H9 (cell line): ENCODE measurements at regions not wholly inside any gene's neighbourhood (a gene's known extent, or its start where the extent isn't known, plus 50 kb on each side); places are given as distances from the start of the nearest gene placed in this dataset.

ENCODE experiments used
- DNase-seq: peaks from one replicate; pipeline ENCODE4 v3.0.0-alpha.2; 2017
- H2AFZ ChIP-seq: one replicate; pipeline ENCODE4 v1.6.1; 2013; ENCODE audit warnings: mild to moderate bottlenecking, low read length, control low read depth, moderate library complexity
- H2AK5ac ChIP-seq: 2 replicates; pipeline ENCODE4 v1.6.1; 2013; ENCODE audit warnings: low read length, control low read depth, mixed read lengths; ENCODE audit not compliant: insufficient read length
- H2BK120ac ChIP-seq: one replicate; pipeline ENCODE4 v1.6.1; 2013; ENCODE audit warnings: low read depth, mild to moderate bottlenecking, low read length, control low read depth, inconsistent platforms; ENCODE audit not compliant: poor library complexity, severe bottlenecking
- H2BK12ac ChIP-seq: 2 replicates; pipeline ENCODE4 v1.6.1; 2013; ENCODE audit warnings: low read length, control low read depth, mixed read lengths, low read depth; ENCODE audit not compliant: insufficient read length
- H2BK15ac ChIP-seq: 2 replicates; pipeline ENCODE4 v1.6.1; 2013; ENCODE audit warnings: low read depth, low read length, control low read depth
- H2BK20ac ChIP-seq: one replicate; pipeline ENCODE4 v1.6.1; 2013; ENCODE audit warnings: low read depth, mild to moderate bottlenecking, low read length, control low read depth, inconsistent platforms; ENCODE audit not compliant: poor library complexity, severe bottlenecking
- H2BK5ac ChIP-seq: 2 replicates; pipeline ENCODE4 v1.6.1; 2013; ENCODE audit warnings: low read length, control low read depth, mixed read lengths; ENCODE audit not compliant: insufficient read length
- H3K14ac ChIP-seq: 2 replicates; pipeline ENCODE4 v1.6.1; 2013; ENCODE audit warnings: low read length, control low read depth; ENCODE audit not compliant: insufficient read depth
- H3K18ac ChIP-seq: 2 replicates; pipeline ENCODE4 v1.6.1; 2013; ENCODE audit warnings: low read depth, mild to moderate bottlenecking, mixed read lengths, low read length, control low read depth; ENCODE audit not compliant: insufficient read length
- H3K23ac ChIP-seq: 2 replicates; pipeline ENCODE4 v1.6.1; 2013; ENCODE audit warnings: low read length, control low read depth, mixed read lengths, low read depth; ENCODE audit not compliant: insufficient read length
- H3K23me2 ChIP-seq: 2 replicates; pipeline ENCODE4 v1.6.1; 2013; ENCODE audit warnings: low read depth, mild to moderate bottlenecking, mixed read lengths, low read length, control low read depth; ENCODE audit not compliant: insufficient read length, poor library complexity, severe bottlenecking
- H3K27ac ChIP-seq: 2 replicates; pipeline ENCODE4 v1.5.1; 2013; ENCODE audit warnings: low read length, control low read depth, mixed read lengths, low read depth; ENCODE audit not compliant: insufficient read length
- H3K27me3 ChIP-seq: 2 replicates; pipeline ENCODE4 v1.6.1; 2013; ENCODE audit warnings: low read length, control low read depth, inconsistent platforms; ENCODE audit not compliant: insufficient read depth
- H3K4ac ChIP-seq: 2 replicates; pipeline ENCODE4 v1.6.1; 2013; ENCODE audit warnings: low read depth, mild to moderate bottlenecking, control low read depth, inconsistent platforms, low read length, moderate library complexity
- H3K4me1 ChIP-seq: 2 replicates; pipeline ENCODE4 v1.6.1; 2013; ENCODE audit warnings: low read length, control low read depth, inconsistent platforms; ENCODE audit not compliant: insufficient read depth
- H3K4me2 ChIP-seq: 2 replicates; pipeline ENCODE4 v1.6.1; 2013; ENCODE audit warnings: low read length, control low read depth, mixed read lengths; ENCODE audit not compliant: insufficient read length, insufficient read depth
- H3K56ac ChIP-seq: 2 replicates; pipeline ENCODE4 v1.6.1; 2013; ENCODE audit warnings: low read depth, mild to moderate bottlenecking, mixed read lengths, low read length, control low read depth; ENCODE audit not compliant: insufficient read length
- H3K79me1 ChIP-seq: 2 replicates; pipeline ENCODE4 v1.6.1; 2013; ENCODE audit warnings: low read depth, mild to moderate bottlenecking, moderate library complexity, low read length, control low read depth, inconsistent platforms; ENCODE audit not compliant: insufficient read depth, poor library complexity, severe bottlenecking
- H3K79me2 ChIP-seq: 2 replicates; pipeline ENCODE4 v1.6.1; 2013; ENCODE audit warnings: low read length, control low read depth, inconsistent platforms; ENCODE audit not compliant: insufficient read depth
- H3K9ac ChIP-seq: 2 replicates; pipeline ENCODE4 v1.6.1; 2013; ENCODE audit warnings: low read length, control low read depth, mixed read lengths; ENCODE audit not compliant: insufficient read length; ENCODE audit errors: extremely low read depth
- H3K9me3 ChIP-seq: one replicate; pipeline ENCODE4 v1.6.1; 2013; ENCODE audit warnings: low read depth, low read length, inconsistent platforms; ENCODE audit not compliant: control insufficient read depth
- H3T11ph ChIP-seq: one replicate; pipeline ENCODE4 v1.6.1; 2013; ENCODE audit warnings: mild to moderate bottlenecking, low read length, control low read depth, inconsistent platforms
- H4K20me1 ChIP-seq: one replicate; pipeline ENCODE4 v1.6.1; 2013; ENCODE audit not compliant: control insufficient read depth, insufficient read length, insufficient read depth
- H4K5ac ChIP-seq: 2 replicates; pipeline ENCODE4 v1.6.1; 2013; ENCODE audit warnings: low read depth, mild to moderate bottlenecking, mixed read lengths, low read length, control low read depth; ENCODE audit not compliant: insufficient read length
- H4K8ac ChIP-seq: replicated peaks from 2 replicates; pipeline ENCODE4 v1.6.1; 2013; ENCODE audit warnings: low read length, control low read depth, mixed read lengths, low read depth; ENCODE audit not compliant: insufficient read length
- H4K91ac ChIP-seq: 2 replicates; pipeline ENCODE4 v1.6.1; 2013; ENCODE audit warnings: low read depth, mild to moderate bottlenecking, moderate library complexity, mixed read lengths, low read length, control low read depth; ENCODE audit not compliant: insufficient read length
- H3K27ac Mint-ChIP-seq, 3 experiments: 2 replicates in 2 of 3; 3 replicates in 1 of 3; pipeline ENCODE4 v1.8.0; 2020 to 2021; ENCODE audit warnings: mixed read lengths in 3 of 3, mild to moderate bottlenecking in 1 of 3, moderate library complexity in 1 of 3
- H3K27me3 Mint-ChIP-seq: 2 replicates; pipeline ENCODE4 v1.8.0; 2021; ENCODE audit warnings: low read depth, mild to moderate bottlenecking, moderate library complexity, mixed read lengths
- H3K36me3 Mint-ChIP-seq, 3 experiments: 2 replicates in 2 of 3; 3 replicates in 1 of 3; pipeline ENCODE4 v1.8.0; 2020 to 2021; ENCODE audit warnings: low read depth in 3 of 3, mixed read lengths in 3 of 3; ENCODE audit not compliant: insufficient read depth in 1 of 3
- H3K4me1 Mint-ChIP-seq, 2 experiments: 2 replicates each; pipeline ENCODE4 v1.8.0; 2020; ENCODE audit warnings: mixed read lengths in 2 of 2
- H3K4me3 Mint-ChIP-seq, 2 experiments: 2 replicates in 1 of 2; 3 replicates in 1 of 2; pipeline ENCODE4 v1.8.0; 2020 to 2021; ENCODE audit warnings: mild to moderate bottlenecking in 2 of 2, mixed read lengths in 2 of 2, moderate library complexity in 1 of 2
- H3K9me3 Mint-ChIP-seq, 2 experiments: 2 replicates in 1 of 2; 3 replicates in 1 of 2; pipeline ENCODE4 v1.8.0; 2020; ENCODE audit warnings: mild to moderate bottlenecking in 2 of 2, mixed read lengths in 2 of 2, moderate library complexity in 1 of 2
- WGBS: extraction: QIAGEN DNeasy Blood & Tissue Kit; methylation state at CpG from one replicate; pipeline ENCODE4 v1.1.7; 2013; ENCODE audit warnings: missing lambda C conversion rate, low lambda C conversion rate, mixed read lengths; ENCODE audit not compliant: insufficient read length; ENCODE audit errors: extremely low coverage; 5-methylcytosine and 5-hydroxymethylcytosine counted together
- TF ChIP-seq, protein P1 (sequence below): fragments of 200-600 bp; sonication (generic); conservative IDR thresholded peaks from 3 replicates; pipeline ENCODE4 v1.8.0; 2021; ENCODE audit warnings: antibody characterized with exemption, mild to moderate bottlenecking

DNA sequence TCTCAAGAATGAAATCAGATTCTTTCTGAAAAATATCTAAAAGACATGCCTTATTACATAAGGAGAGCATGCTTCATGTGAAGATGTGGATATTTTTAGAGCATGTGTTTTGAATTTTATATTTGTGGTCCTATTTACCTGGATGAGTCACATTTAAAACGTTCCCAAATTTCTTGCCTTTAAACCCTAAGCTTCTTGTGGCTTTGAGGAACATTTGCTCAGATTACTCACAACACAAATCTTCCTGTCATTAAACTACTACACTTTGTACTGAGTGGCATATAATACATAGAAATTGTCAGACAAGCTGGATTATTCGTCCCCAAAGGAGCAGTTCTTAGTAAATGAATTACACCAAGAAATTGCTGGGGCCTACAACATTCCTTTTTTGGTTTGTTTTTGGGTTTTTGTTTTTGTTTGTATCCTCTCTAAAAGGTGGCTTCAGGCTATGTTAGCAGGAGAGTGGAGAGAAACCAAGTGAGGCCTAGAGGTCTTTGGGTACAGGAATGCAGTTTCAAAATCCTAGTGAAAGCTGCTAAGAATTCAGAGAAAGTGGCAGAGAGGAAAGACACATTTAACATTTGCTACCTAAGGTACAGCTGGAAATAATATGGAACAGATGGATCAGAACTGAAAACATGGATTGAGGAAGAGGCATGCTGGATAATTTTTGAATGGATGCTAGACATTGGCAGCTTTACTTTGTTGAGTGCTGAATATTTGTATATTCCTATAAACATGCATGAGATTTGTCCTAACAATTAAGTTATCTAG, 128.1 kb downstream of the RPL22L1 start:
- Histone ChIP-seq H2BK5ac (no peak overlapping the region), H2BK120ac (no peak overlapping the region), H3K56ac (no peak overlapping the region), H2BK15ac (no peak overlapping the region), H3K4me1 (no peaks in the 10 kb centered on the region), H3K4ac (no peak overlapping the region), H3K4me2 (no peak overlapping the region), H4K91ac (no peak overlapping the region), H3K23ac (no peak overlapping the region), H3K23me2 (no peaks in the 10 kb centered on the region), H3K14ac (no peak overlapping the region), H2AK5ac (no peak overlapping the region), H3T11ph (no peak overlapping the region), H2BK20ac (no peak overlapping the region), H2BK12ac (no peak overlapping the region), H3K9ac (no peak overlapping the region), H3K27me3 (no peaks in the 10 kb centered on the region; the same call in 1 of the 2 replicates), H3K79me2 (no peaks in the 10 kb centered on the region), H3K79me1 (no peaks in the 10 kb centered on the region), H2AFZ (no peak overlapping the region), H4K5ac (no peak overlapping the region), H3K9me3 (no peaks in the 10 kb centered on the region), H4K8ac (no peak overlapping the region), H3K27ac (no peak overlapping the region), H4K20me1 (no peaks in the 10 kb centered on the region), H3K18ac (no peak overlapping the region)
- H3K27me3 Mint-ChIP-seq = no peaks in the 10 kb centered on the region; the same call in 1 of the 2 replicates
- H3K9me3 Mint-ChIP-seq = peaks cover 12 to 13% of the 10 kb centered on the region in 2 experiments
- TF ChIP-seq, protein P1, sequence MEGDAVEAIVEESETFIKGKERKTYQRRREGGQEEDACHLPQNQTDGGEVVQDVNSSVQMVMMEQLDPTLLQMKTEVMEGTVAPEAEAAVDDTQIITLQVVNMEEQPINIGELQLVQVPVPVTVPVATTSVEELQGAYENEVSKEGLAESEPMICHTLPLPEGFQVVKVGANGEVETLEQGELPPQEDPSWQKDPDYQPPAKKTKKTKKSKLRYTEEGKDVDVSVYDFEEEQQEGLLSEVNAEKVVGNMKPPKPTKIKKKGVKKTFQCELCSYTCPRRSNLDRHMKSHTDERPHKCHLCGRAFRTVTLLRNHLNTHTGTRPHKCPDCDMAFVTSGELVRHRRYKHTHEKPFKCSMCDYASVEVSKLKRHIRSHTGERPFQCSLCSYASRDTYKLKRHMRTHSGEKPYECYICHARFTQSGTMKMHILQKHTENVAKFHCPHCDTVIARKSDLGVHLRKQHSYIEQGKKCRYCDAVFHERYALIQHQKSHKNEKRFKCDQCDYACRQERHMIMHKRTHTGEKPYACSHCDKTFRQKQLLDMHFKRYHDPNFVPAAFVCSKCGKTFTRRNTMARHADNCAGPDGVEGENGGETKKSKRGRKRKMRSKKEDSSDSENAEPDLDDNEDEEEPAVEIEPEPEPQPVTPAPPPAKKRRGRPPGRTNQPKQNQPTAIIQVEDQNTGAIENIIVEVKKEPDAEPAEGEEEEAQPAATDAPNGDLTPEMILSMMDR = no peak
- H3K27ac Mint-ChIP-seq = no peak overlapping the region
- H3K4me1 Mint-ChIP-seq = peaks cover 2 to 3% of the 10 kb centered on the region in 2 experiments; a peak in 1 of 4 replicates
- no peak for DNase-seq
- peaks cover 0 to 7% (median 7%) of the 10 kb centered on the region in 3 experiments; a peak in 2 of 7 replicates for H3K36me3 Mint-ChIP-seq
- H3K4me3 Mint-ChIP-seq = no peak overlapping the region
- WGBS = no CpG with 5 or more reads among the region's 2 CpGs
